ENCODE measurements at regions not wholly inside any gene's neighbourhood (a gene's known extent, or its start where the extent isn't known, plus 50 kb on each side); places are given as distances from the start of the nearest gene placed in this dataset.

DNA sequence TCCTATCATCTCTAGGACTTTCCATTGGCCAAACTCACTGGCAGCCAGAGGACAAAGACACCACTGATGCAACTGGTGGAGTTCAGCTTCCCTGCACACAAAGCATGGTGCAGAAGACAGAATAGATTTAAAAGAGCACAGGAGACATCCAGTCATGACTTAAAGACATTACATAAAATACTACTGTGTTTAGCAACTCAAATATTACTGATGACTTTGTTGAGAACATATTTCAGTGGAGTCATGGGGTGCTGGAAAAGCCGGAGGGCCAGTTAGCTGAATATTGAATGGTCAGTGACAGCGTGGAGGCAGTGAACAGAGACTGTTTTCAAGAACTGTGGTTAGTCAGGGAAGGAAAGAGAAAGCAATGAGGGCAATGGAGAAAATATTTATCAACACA, 296.3 kb upstream of the NRP1 start:
- no peak overlapping the region for H3K4me3 ChIP-seq (ENCODE audit: low read length)
- no peak for DNase-seq (ENCODE audit: low read depth)

DNA sequence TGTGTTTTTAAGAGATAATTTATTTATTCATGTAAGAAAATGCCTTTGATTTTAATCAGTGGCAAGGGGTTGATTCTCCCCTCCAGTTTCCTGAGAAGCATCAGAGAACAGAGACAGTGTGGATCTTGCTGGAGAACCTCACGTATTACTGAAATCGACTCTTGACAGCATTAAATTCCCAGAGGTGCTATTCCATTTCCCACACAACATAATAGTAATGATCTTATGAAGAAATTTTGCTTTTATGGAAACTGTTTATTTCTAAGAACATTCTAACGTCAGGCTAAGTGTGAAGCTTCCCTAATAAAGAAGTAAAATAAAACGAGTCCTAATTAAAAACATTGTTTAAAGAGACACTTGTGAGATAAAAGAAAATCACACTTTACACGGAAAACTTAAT, 293.1 kb upstream of the NRP1 start:
- H3K4me3 ChIP-seq (ENCODE audit: low read length), result no peak overlapping the region
- no peak for DNase-seq (ENCODE audit: low read depth)
- TF ChIP-seq, protein P1, sequence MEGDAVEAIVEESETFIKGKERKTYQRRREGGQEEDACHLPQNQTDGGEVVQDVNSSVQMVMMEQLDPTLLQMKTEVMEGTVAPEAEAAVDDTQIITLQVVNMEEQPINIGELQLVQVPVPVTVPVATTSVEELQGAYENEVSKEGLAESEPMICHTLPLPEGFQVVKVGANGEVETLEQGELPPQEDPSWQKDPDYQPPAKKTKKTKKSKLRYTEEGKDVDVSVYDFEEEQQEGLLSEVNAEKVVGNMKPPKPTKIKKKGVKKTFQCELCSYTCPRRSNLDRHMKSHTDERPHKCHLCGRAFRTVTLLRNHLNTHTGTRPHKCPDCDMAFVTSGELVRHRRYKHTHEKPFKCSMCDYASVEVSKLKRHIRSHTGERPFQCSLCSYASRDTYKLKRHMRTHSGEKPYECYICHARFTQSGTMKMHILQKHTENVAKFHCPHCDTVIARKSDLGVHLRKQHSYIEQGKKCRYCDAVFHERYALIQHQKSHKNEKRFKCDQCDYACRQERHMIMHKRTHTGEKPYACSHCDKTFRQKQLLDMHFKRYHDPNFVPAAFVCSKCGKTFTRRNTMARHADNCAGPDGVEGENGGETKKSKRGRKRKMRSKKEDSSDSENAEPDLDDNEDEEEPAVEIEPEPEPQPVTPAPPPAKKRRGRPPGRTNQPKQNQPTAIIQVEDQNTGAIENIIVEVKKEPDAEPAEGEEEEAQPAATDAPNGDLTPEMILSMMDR (conservative IDR thresholded peaks at IDR 0.05; ENCODE audit: low read depth, low read length), result no peak

More for the DNA sequence above, 296.3 kb upstream of the NRP1 start:
- TF ChIP-seq, protein P1 (conservative IDR thresholded peaks at IDR 0.05; ENCODE audit: low read depth, low read length), result no peak

DNA sequence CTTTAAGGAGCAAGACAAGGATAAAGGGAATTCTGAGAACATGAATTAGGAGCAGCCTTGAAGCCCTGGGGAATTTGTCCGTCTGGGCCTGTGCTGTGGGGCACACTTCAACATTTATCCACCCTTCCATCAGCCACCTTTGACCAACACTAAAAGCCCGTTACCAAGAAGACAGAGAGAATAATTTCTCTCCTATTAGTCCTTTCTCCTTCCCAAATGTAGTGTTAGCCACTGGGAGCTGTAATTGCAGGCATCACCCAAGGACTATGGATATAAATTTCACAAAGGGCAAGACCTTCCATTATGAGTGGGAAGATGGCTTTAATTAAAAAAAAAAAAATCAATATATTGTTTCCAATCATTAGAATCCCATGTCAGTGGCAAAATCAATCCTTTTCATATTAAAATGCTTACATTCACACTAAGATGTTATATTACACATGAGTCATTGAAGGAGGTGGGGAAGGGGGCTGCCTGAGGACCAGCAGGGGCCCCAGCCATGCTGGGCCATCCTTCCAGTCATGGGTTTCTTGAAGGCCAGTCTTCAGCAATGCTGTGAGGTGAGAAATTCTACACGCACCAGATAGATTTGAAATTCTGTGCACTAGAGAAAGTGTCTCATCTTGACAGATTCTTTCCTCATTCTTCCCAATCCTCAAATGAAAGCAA, 292.5 kb upstream of the NRP1 start:
- TF ChIP-seq, protein P1 (conservative IDR thresholded peaks at IDR 0.05; ENCODE audit: low read depth, low read length), result no peak
- no peak for DNase-seq (ENCODE audit: low read depth)
- H3K4me3 ChIP-seq (ENCODE audit: low read length), result no peak overlapping the region

DNA sequence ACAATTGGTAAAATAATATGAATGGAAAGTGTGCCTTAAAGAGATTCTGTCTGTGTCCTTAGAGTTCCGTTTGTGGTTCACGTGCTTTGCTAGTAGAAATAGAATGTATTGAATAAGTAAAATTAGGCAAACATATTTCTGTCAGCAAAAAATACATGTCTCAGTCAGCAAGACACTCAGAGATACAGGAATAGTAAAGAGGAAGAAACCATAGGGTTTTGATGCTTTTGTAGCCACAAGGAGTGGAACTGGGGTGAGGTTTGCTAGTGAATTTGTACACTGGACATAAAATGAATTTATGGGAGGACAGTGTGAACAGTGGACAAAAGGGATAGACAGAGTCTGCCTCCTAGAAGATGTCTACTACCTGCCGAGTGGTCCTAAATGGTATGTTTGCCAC, 289.2 kb upstream of the NRP1 start:
- DNase-seq (ENCODE audit: low read depth), result no peak
- no peak overlapping the region for H3K4me3 ChIP-seq (ENCODE audit: low read length)
- TF ChIP-seq, protein P1 (conservative IDR thresholded peaks at IDR 0.05; ENCODE audit: low read depth, low read length), result no peak

DNA sequence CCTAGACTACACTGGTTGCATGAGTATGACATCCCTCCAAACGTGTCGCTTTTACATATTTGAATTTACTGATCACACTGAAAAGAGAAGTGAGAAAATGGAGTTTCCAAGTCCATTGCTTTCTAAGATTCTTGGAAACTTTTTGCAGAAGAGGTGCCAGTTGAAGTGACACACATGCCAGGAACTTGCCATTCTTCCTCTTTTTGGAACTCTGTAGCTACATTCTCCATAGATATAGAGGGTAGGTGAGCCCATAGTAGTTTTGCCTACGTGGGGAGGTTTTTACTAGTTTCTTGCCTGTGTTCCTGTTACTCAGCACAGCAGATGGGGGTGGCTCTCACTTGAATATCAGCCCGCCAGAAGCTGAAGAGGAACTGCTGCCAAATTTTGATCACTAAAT, 286.6 kb upstream of the NRP1 start:
- DNase-seq (ENCODE audit: low read depth), result no peak
- TF ChIP-seq, protein P1 (conservative IDR thresholded peaks at IDR 0.05; ENCODE audit: low read depth, low read length), result no peak
- no peak overlapping the region for H3K4me3 ChIP-seq (ENCODE audit: low read length)

DNA sequence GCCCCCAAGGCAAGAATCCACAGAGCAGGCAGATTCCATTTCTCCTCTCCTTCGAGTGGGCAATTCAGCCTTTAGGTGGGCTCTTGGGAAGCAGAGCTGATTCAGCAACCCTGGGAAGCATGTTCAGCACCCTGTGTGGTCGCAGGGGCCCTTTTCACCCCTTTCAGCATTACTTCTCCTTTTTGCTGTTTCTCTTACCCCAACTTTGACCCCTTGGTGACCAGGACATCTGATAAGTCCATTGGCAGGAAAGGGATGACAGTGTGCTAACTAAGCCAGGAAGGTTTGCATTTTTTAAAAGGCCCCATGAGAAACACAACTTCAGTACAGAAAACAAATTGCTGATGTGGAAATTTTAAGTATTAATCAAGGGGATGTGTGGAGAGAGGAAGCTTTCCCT, 283.7 kb upstream of the NRP1 start:
- TF ChIP-seq, protein P1 (conservative IDR thresholded peaks at IDR 0.05; ENCODE audit: low read depth, low read length), result no peak
- no peak overlapping the region for H3K4me3 ChIP-seq (ENCODE audit: low read length)
- no peak for DNase-seq (ENCODE audit: low read depth)

DNA sequence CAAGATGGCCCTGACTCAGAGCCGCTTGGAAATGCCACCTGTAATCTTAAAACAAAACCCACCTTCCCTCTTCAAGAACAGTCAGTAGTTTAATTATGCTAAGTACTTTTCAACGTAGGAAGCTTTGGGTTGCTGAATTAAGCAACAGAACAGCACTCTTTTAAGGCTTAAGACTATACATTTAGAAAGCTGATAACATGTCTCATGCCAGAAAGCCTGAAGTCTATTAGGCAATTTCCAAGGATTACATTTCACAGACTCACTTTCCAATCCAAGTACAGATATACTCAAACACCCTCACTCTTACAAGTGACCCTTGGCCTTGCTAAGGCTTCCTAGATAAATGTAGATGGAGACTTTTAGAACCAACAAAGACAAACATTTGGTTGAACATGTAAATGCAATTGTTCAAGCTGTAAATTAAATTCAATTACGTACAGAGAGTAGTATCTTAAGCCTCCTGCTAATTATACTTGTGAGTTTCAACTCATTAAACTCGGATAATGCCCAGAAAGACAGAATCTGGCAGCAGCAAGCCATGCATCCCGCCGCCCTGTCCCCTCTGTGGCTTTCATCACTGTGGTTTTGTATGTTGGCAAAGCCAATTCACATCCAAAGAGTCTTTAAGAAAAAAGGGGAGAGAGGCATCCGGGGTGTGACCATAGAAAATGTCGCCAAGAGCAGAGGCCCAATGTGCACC, 283.1 kb upstream of the NRP1 start:
- H3K4me3 ChIP-seq (ENCODE audit: low read length), result no peak overlapping the region
- TF ChIP-seq, protein P1 (conservative IDR thresholded peaks at IDR 0.05; ENCODE audit: low read depth, low read length), result no peak
- DNase-seq (ENCODE audit: low read depth), result peak; percentile 30
